Stimulated activated CD8-positive, alpha-beta memory T cell treated with anti-CD3 and anti-CD28 coated beads, Interleukin-15, amount 100 ng/mL, for 1 hour (primary cell): ENCODE measurements at regions not wholly inside any gene's neighbourhood (a gene's known extent, or its start where the extent isn't known, plus 50 kb on each side); places are given as distances from the start of the nearest gene placed in this dataset.
"Not testable (repeated sequence)": the region's sequence is repeated elsewhere in the genome, so short reads cannot be mapped to it uniquely, and the experiment has no call there.

Experiments
- DNase-seq: peaks from one replicate; pipeline ENCODE4 v3.0.0-alpha.2; 2020; ENCODE audit warnings: low read depth

- DNase-seq, result no peak
Measured at GRCh38 chr4:57324673-57325307, 214.6 kb upstream of the IGFBP7 start.

DNA sequence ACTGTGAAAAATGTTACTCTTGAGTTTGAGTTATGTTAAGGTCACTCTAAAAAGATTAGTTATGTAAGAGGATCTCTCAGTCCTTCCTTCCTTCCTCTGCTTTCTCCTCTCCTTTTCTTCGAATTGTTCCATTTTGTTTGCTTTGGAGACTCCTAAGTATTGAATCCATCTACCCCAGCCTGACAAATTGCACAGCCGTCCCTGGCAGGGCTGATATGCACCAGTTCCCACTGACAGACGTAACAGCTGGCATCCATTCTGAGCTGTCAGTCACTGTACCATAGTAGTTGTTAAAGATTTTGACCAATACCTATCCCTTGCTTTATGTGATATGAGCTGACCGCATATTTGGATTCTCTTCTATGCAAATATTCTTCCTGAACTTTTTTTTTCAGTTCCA lies 210.7 kb upstream of the IGFBP7 start:
- DNase-seq, result no peak

- no peak for DNase-seq
Measured at GRCh38 chr4:57320217-57320616, 210.0 kb upstream of the IGFBP7 start.

GRCh38 chr4:57318703-57319102 lies 208.5 kb upstream of the IGFBP7 start:
- DNase-seq, result no peak

DNA sequence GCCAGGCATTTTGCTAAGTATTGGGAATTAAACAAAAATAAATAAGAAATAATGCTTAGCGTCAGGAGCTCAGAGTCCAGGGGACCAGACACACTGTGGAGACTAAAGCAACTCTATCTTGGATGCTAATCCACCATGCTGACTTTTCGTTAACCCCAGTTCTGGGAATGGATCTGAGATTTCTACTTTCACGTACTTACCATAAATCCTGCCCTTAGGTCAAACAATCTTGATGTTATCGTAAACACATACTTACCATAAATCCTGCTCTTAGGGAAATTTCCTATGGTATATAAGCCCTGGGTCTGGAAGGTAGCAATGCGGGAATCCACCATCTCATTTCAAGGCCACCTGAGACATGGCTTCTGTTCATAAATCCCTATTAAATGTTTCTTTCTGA lies 204.5 kb upstream of the IGFBP7 start:
- no peak for DNase-seq

DNA sequence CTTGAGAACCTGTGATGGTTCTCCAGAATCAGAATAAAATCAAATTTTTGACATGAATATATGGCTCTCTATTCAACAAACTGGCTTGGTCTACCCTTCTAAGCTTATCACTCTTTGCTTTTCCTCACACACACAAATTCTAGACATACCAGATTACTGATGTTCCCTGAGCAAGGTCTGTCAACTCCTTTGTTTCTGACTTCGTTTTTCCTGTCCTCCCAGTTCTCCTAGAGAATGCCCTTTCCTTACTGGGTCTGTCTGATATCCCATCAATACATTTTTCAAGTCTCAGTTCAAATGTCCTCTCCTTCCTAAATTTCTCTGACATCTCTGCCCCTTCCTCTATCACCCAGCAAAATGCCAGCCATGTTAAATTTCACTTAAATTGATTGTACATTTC lies 202.1 kb upstream of the IGFBP7 start:
- no peak for DNase-seq

DNA sequence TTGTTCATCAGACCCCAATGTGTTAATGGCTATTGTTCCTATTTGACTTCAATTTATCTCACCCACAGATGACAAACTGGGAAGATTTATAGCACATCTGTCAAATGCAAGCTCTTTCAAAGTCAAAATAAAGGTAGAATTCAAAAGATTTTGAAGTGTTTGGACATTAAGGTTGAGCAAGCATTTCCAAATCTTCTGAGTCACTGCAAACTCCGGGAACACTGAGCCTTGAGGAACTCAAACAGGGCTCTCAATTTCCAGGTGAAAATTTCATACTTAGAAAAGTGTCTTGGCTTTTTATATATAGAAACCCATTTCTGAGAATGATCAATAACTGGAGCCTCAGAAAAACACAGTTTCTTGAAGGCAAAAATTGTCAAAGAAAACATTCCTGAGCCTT lies 199.5 kb upstream of the IGFBP7 start:
- no peak for DNase-seq

DNA sequence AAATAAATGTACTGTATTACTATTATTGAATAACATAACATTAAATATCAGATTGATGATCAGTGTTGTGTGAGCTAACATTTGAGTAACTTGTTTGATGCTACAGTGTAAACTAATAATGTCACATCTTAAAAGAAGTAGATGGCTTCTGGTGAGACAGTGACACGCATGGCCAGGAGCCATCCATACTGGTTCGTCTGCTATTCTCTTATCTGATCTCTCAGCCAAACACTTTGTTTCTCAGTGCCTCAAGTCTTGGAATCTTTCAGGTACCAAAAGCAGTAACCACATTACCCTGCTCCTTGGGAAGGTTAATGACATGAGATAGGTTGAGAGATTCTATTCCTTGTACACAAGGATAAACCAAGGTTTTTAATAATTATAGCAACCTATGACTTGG lies 198.1 kb upstream of the IGFBP7 start:
- DNase-seq, result no peak

DNA sequence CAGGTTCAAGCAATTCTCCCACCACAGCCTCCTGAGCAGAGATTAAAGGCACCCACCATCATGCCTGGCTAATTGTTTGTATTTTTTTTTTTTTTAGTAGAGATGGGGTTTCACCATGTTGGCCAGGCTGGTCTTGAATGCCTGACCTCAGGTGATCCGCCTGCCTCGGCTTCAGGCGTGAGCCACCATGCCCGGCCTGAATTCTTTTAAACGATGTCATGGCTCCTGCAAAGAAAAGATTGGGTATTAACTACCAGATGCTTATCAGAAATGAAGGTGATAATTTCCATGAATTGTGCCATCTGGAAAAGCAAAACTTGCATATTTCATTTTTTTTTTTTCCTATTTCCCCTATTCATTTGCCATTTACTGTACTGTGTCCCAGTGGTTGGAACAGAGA lies 195.7 kb upstream of the IGFBP7 start:
- DNase-seq, result no peak

DNA sequence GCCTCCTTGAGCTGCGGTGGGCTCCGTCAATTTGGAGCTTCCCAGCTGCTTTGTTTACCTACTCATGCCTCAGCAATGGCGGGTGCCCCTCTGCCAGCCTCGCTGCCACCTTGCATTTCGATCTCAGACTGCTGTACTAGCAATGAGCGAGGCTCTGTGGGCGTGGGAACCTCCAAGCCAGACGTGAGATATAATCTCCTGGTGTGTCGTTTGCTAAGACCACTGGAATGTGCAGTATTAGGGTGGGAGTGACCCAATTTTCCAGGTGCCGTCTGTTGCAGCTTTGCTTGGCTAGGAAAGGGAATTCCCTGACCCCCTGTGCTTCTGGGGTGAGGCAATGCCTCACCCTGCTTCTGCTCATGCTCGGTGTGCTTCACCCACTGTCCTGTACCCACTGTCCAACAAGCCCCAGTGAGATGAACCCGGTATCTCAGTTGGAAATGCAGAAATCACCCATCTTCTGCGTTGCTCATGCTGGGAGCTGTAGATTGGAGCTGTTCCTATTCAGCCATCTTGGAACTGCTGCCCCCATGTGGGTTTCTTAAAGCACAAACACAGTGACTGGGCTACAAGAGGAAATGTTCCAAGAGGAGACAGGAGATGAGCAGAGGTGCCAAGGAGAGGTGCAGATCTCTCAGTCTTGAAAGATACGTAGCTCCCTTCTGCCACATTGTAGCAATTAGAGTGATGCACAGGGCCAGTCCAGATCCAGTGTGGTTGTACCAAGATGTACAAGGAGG lies 193.0 kb upstream of the IGFBP7 start:
- DNase-seq, result no peak

GRCh38 chr4:57300300-57300699 lies 190.1 kb upstream of the IGFBP7 start:
- DNase-seq, result not testable (repeated sequence)

DNA sequence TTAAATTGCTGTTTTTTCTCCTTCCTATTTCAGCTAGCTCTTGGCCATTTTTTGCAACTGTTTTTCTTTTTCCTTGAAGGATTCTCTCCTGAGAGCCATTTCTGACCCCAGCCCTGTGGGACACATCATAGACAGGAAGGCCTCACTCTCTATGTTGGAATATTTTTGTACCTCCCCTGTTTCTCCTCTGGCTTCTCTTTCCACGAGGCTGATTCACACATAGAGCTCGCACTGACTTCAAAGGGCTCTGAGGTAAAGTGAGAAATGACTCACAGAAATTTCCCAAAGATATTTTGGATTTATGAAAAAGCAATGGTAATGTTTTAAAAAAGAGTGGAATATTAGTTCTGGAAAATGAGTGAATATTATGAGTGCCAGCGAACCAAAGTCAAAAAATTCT lies 181.7 kb upstream of the IGFBP7 start:
- no peak for DNase-seq

DNA sequence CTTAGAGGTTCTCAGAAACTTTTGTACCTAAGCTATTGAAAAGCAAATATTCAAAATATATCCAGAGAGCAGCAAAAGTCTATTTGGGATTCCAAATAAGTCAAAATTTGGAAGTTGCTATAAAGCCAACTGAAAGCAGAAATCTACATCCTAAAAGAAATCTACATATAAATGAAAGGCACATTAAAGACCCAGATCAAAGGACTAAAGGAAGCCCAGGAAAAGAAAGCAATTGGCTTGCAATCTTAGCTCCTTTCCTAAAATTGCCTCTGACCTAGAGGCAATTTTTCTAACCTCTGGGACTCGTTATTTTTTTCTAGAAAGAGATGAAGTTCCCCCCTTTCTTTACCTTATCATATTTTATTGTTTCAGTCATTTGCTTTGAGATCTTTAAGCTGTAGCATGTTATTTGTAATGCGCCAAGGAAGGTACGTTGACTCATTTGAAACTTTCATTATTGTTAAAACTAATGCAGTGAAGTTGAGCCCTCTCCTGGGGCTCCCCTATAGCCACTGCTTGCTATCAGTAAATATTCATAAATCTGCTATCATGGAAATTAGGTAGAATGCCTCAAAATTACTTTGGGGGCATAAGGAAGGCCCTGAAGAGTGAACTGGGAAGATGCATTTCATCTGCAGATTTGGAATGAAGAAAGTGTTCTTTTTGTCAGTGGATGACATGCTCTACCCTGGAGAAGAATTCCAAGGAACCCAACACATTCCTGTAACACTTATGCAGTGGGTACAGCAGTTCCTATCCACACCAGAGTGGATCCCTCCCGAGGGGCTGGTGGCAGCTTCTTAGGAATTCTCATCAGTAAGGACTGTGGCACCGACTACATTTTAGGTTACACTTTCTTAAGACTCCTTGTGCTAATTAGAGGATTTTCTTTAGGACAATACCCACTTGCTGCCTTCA lies 177.8 kb upstream of the IGFBP7 start:
- DNase-seq, result no peak

GRCh38 chr4:57282933-57283310 lies 172.7 kb upstream of the IGFBP7 start:
- DNase-seq, result no peak

- no peak for DNase-seq
Measured at GRCh38 chr4:57280481-57280880, 170.3 kb upstream of the IGFBP7 start.

DNA sequence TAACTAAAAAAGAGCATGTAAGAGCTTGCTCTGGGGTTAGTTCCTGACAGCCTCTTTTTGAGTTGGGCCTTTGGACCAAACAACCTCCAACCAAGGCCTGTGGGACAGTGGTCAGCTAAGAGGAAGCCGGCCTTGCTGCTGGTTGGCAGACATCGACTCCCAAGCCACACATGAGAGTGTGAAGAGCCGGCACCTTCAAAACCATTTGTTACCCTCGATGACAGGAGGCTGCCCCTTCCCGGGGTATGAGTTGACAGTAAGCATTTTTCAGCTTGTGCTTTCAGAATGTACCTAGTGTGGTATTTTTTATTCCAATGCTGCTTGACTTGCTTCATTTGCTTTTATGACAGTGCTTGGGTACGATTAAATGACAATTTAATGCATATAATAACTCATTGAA lies 168.6 kb upstream of the IGFBP7 start:
- DNase-seq, result no peak

- DNase-seq, result no peak
Measured at GRCh38 chr4:57274082-57274481, 163.9 kb upstream of the IGFBP7 start.

DNA sequence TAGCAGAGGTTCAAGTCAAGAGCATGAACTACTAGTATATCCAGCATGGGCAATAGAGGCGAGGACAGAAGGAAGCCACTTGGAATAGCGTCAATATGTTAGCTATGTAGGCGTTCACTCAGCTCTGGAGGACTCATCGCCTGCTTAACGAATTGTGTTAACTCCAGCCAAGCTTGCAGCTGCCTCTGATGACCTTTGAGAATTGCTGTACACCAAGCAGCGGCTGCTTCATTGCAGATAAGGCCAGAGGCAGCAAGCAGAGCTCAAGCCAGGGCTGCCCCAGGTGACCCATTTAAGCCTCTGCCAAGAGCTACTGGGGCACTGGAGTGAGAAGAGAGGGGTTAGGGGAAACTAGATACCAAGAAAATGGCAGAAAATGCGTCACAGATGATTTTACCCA lies 160.2 kb upstream of the IGFBP7 start:
- DNase-seq, result no peak

DNA sequence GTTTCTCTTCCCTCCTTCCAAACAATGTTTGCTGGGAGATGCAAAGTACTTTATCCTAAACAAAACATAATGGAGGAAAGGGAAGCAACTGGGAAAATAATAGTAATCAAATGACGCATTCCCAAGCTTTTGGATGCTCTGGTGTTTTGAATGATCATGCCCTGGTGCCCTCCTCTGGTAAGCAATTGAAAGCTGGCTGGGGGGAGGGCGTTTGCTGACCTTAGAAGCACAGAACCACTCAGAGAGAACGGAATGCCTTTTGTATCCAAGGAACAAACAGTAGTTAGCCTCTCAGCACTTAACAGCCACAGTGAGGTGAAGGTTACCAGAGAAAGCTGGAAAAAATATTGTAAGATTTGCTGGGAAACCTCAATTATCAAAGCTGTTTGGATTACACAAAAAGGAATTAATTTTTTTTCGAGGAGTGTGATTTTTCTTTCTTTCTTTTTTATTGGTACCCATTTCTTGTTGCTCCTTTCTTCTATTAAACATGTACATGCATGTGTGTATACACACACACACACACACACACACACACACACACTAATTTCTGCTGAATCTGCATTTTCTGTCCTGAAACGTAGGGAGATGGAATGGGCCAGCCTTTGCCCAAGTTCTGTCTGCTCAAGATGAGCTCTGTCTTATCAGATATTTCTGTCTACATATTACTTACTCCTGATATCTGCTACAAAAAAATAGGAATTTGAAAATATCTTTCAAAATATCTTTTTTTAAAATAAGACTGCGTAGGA lies 155.8 kb upstream of the IGFBP7 start:
- no peak for DNase-seq

DNA sequence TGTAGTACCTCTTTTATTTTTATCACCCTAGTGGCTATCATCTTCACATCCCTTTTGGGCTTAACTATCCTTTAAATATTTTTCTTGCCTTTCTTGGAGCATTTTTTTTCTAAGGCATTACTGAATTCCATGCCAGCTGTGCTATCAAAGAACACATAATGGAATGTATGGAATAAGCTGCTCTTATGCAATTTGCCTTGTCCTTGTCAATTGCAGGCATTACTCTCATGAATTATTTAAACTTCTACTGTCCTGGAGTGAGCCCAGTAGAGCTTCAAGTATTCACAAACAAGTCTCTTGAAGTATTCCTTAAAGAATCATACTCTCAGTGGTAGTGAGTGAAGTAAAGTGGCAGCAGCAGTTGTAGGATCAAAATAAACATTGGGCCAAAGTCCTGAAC lies 144.6 kb upstream of the IGFBP7 start:
- no peak for DNase-seq

DNA sequence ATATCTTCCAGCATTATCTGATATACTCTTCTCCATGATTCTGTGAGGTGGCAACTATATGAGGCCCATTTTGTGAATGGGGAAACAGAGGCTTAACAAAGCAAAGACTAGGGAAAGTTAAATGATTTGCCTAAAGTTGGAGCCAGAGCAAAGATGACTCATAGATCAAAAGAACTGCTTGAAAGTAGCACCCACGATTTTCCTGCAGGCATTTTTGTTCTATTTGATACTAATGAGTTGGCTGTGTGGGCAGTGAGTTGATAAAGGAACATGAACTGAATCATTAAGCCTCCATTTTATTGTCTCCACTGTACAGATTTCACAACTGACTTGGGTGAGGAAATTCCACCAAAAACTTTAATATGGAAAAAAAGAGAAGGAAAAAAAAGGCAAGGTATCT lies 138.9 kb upstream of the IGFBP7 start:
- no peak for DNase-seq

GRCh38 chr4:57243076-57243475 lies 132.9 kb upstream of the IGFBP7 start:
- no peak for DNase-seq
